ENCODE measurements at regions not wholly inside any gene's neighbourhood (a gene's known extent, or its start where the extent isn't known, plus 50 kb on each side); places are given as distances from the start of the nearest gene placed in this dataset.

DNA sequence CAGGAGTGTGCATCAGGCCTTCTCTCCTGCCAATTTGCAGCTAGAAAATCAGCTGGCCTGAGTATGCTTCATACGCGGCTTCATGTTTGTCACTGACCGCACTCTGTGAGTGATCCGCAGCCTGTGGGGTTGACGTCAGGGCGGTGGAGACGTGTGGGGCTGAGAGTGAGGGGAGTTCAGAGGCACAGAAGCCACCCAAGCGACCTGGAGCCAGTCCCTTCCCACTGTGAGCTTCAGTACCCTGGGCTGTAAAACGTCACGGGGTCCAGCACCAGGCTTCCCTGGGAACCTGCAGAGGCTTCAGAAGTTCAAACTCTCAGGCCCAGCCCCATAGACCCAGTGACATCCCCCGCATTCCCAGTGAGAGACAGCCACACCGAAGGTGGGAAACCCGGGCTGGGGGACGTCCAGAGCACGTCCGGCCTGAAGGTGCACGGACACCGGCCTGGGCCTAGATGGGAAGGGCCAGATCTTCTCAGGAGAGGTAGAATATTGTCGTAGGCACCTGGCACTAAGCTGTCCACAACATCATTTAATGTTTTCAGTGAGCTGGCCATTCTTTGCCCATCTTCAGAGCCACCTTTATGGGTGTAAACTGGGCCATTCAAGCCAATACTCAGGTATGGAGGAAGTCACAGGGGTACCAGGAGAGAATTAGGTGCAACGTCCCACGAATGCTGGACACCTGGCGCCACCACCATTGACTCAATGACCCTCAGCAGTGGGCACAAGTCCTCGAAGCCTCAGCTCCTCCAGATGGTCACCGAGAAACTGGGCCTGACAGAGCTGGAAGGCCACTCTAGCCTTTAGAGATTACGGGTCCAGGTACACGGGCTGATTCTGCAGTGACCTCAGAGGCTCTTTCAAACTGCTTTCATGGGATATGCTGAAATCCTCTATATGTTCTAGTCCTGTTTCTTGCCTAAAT is 235.6 kb upstream of the MYT1L start:
- TF ChIP-seq, protein P1, sequence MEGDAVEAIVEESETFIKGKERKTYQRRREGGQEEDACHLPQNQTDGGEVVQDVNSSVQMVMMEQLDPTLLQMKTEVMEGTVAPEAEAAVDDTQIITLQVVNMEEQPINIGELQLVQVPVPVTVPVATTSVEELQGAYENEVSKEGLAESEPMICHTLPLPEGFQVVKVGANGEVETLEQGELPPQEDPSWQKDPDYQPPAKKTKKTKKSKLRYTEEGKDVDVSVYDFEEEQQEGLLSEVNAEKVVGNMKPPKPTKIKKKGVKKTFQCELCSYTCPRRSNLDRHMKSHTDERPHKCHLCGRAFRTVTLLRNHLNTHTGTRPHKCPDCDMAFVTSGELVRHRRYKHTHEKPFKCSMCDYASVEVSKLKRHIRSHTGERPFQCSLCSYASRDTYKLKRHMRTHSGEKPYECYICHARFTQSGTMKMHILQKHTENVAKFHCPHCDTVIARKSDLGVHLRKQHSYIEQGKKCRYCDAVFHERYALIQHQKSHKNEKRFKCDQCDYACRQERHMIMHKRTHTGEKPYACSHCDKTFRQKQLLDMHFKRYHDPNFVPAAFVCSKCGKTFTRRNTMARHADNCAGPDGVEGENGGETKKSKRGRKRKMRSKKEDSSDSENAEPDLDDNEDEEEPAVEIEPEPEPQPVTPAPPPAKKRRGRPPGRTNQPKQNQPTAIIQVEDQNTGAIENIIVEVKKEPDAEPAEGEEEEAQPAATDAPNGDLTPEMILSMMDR (IDR thresholded peaks at IDR 0.05; ENCODE audit: low read depth, low read length): no peak
- DNase-seq (ENCODE audit: extremely low read depth, low read depth): no peak

DNA sequence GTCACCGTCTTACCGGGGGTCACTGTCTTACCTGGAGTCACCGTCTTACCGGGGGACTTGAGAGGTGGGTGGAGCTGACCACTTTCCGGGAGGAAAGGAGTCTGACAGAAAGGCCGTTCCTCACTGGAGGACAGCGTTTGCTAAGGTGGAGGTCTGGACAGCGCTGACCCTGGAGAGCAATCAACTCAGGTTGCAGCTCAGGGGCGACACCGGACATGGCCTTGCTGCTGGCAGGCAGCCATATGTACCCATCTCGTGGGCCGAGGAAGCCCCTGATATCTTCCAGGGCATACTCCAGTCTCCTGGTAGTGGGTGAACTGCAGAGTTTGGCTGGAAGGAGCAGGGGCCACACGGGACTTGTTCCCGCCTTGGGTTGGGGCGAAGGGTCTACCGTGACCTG is 234.6 kb upstream of the MYT1L start:
- no peak for DNase-seq (ENCODE audit: extremely low read depth, low read depth)
- TF ChIP-seq, protein P1 (IDR thresholded peaks at IDR 0.05; ENCODE audit: low read depth, low read length): no peak

DNA sequence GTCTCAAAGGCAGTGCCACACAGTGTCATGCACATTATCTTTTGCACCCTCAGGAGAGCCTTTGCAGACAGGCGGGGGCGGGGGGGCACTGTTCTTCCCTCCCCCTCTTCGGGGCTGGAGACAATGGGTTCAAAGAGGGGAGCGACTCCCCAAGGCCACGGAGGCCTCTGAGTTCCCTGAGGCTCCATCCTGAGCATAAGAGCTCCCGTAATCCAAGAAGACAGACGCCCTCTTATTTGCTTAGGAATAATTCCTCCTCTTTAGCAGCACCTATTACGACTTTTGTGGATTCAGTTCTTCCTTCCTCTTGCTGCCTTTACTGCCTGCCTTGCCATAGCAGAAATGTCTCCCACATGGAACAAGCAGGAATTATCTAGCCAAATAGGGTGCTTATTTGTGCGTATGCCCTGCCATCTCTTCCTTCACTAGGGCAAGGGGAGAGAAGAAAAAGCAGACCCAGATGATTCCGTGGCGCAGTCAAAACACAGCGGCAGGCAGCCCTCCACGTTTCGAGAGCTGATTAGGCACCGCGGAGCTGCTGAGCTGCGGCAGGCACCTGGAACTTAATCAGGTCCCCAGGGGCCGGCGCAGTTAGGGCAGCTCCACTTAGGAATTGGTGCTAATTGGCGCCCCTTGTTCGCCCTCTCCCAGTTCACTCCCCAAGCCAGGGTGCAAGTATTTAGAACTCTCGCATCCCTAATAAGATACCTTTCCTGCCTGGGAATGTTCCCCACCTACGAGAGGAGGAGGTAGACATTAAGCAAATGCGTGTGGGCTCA is 233.4 kb upstream of the MYT1L start:
- no peak for DNase-seq (ENCODE audit: extremely low read depth, low read depth)
- TF ChIP-seq, protein P1 (IDR thresholded peaks at IDR 0.05; ENCODE audit: low read depth, low read length): no peak

GRCh38 chr2:2563309-2563860 is 232.3 kb upstream of the MYT1L start:
- TF ChIP-seq, protein P1 (IDR thresholded peaks at IDR 0.05; ENCODE audit: low read depth, low read length): no peak
- DNase-seq (ENCODE audit: extremely low read depth, low read depth): no peak

- DNase-seq (ENCODE audit: extremely low read depth, low read depth): no peak
- TF ChIP-seq, protein P1 (IDR thresholded peaks at IDR 0.05; ENCODE audit: low read depth, low read length): no peak
These were observed 231.8 kb upstream of the MYT1L start for GRCh38 chr2:2562867-2563266.

- TF ChIP-seq, protein P1 (IDR thresholded peaks at IDR 0.05; ENCODE audit: low read depth, low read length): no peak
- DNase-seq (ENCODE audit: extremely low read depth, low read depth): no peak
These were observed 230.4 kb upstream of the MYT1L start for GRCh38 chr2:2561346-2562095.

Data from AG09319 (cell line).